Naive thymus-derived CD8-positive, alpha-beta T cell (primary cell): ENCODE measurements at regions not wholly inside any gene's neighbourhood (a gene's known extent, or its start where the extent isn't known, plus 50 kb on each side); places are given as distances from the start of the nearest gene placed in this dataset.

Experiments used
- ATAC-seq, 2 donors: fragments of 150-1000 bp; cut with Tn5 transposase in 1 of 2; sonication (Bioruptor Pico), chemical (Tn5 transposase) in 1 of 2; 1 replicate in 1 of 2; 2 replicates in 1 of 2; pipeline ENCODE4 v1.10.0; 2021; ENCODE audit warnings: mild to moderate bottlenecking in 2 of 2, moderate library complexity in 2 of 2
- POLR2A ChIA-PET: fragments of 350-600 bp; sonication (Branson Sonifier 250); formaldehyde crosslinking; loops from one replicate; lab custom pipeline; 2021; ENCODE audit warnings: antibody characterized with exemption; lab: Charles Lee
- DNase-seq, 10 donors: peaks; one replicate each; pipeline versions ENCODE4 v3.0.0 to v3.0.0-alpha.2; 2020 to 2022
- H3K27ac Mint-ChIP-seq, 10 donors: one replicate each; pipeline ENCODE4 v1.8.0; 2020 to 2022; ENCODE audit warnings: mild to moderate bottlenecking in 10 of 10, mixed read lengths in 10 of 10, moderate library complexity in 4 of 10, inconsistent platforms in 1 of 10
- H3K27me3 Mint-ChIP-seq, 5 donors: one replicate each; pipeline ENCODE4 v1.8.0; 2021 to 2022; ENCODE audit warnings: mixed read lengths in 5 of 5
- H3K36me3 Mint-ChIP-seq, 3 donors: one replicate each; pipeline ENCODE4 v1.8.0; 2020 to 2022; ENCODE audit warnings: mixed read lengths in 3 of 3, mild to moderate bottlenecking in 2 of 3, inconsistent platforms in 1 of 3
- H3K4me1 Mint-ChIP-seq, 4 donors: one replicate each; pipeline ENCODE4 v1.8.0; 2021 to 2022; ENCODE audit warnings: mixed read lengths in 4 of 4
- H3K4me3 Mint-ChIP-seq, 10 donors: one replicate each; pipeline ENCODE4 v1.8.0; 2020 to 2022; ENCODE audit warnings: mild to moderate bottlenecking in 10 of 10, mixed read lengths in 10 of 10, moderate library complexity in 6 of 10, inconsistent platforms in 1 of 10
- H3K9me3 Mint-ChIP-seq, 9 donors: one replicate each; pipeline ENCODE4 v1.8.0; 2020 to 2022; ENCODE audit warnings: mixed read lengths in 9 of 9, mild to moderate bottlenecking in 3 of 9, inconsistent platforms in 1 of 9, moderate library complexity in 1 of 9

- Mint-ChIP-seq H3K9me3 (peaks cover 0 to 23% (median 2%) of the 10 kb centered on the region in 9 donors), H3K4me1 (no peaks in the 10 kb centered on the region), H3K4me3 (no peak overlapping the region), H3K27me3 (no peaks in the 10 kb centered on the region), H3K36me3 (no peaks in the 10 kb centered on the region), H3K27ac (no peak overlapping the region)
- POLR2A ChIA-PET = no interaction called here
- ATAC-seq (no peak), DNase-seq (no peak)
These were observed 74.7 kb upstream of the EPHA7 start for GRCh38 chr6:93494057-93494456.

- Mint-ChIP-seq H3K27me3 (no peaks in the 10 kb centered on the region), H3K4me3 (no peak overlapping the region), H3K4me1 (no peaks in the 10 kb centered on the region), H3K36me3 (no peaks in the 10 kb centered on the region), H3K9me3 (peaks cover 0 to 17% (median 1%) of the 10 kb centered on the region in 9 donors), H3K27ac (peak overlapping the region in 1 of 10 donors; percentile 9)
- POLR2A ChIA-PET = no interaction called here
- DNase-seq = no peak
- no peak for ATAC-seq
These were observed 55.4 kb upstream of the EPHA7 start for GRCh38 chr6:93474733-93475179.

GRCh38 chr6:93471281-93471680 lies 51.9 kb upstream of the EPHA7 start:
- H3K4me1 Mint-ChIP-seq = no peaks in the 10 kb centered on the region
- ATAC-seq (no peak), DNase-seq (no peak)
- no peaks in the 10 kb centered on the region for H3K36me3 Mint-ChIP-seq
- no peaks in the 10 kb centered on the region for H3K27me3 Mint-ChIP-seq
- H3K4me3 Mint-ChIP-seq = no peak overlapping the region
- POLR2A ChIA-PET = no interaction called here
- H3K27ac Mint-ChIP-seq = no peak overlapping the region
- H3K9me3 Mint-ChIP-seq = peaks cover 0 to 16% (median 1%) of the 10 kb centered on the region in 9 donors
